ENCODE measurements at regions not wholly inside any gene's neighbourhood (a gene's known extent, or its start where the extent isn't known, plus 50 kb on each side); places are given as distances from the start of the nearest gene placed in this dataset.

DNA sequence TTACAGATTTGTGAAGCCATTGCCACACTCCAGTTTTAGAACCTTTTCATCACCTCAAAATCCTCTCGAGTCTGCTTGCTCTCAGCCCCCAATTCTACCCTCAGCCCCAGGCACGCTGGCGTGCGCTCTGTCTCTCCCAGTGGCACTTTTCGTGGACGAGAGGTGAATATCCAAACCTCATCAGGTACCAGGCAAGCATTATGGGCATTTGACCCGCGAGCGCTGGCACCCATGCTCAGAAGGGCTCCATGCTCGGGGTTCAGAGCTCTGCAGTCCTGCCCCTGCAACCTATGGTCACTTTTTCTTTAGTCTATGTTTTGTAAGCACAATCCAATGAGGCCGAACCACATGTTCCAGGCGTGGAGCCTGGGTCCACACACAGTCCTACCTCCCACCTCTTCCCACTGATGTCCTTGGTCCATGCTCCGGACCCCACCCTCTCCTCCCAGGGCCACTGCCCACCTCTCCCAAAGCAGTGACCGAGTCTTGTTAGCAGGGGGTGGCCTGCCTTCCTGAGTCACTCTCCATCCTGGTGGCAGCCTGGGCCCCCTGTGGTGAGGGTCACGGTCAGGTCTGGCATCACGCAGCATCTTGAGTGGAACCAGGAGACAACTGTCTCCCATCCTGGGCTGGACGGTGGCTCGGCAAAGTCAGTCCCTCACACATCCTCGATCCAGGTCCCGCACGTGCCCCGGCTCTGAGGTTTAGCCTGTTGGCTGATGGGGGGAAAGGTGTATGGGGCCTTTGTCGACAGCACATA, 256.9 kb downstream of the NDUFA10 start:
- ChIA-PET CTCF (no interaction called here), POLR2A (interaction anchor here (0.6 kb wide), 1 partner anchor 95 kb away, joined by 3 read pairs; no protein-coding TSS in a partner anchor)
- TF ChIP-seq CTCF (IDR thresholded peaks at IDR 0.05; ENCODE audit: insufficient read depth, low read length, missing control alignments): no peak
- no peak for DNase-seq (ENCODE audit: low read depth, low spot score)
- no peak overlapping the region for H3K4me3 ChIP-seq (ENCODE audit: low read depth, low read length)

DNA sequence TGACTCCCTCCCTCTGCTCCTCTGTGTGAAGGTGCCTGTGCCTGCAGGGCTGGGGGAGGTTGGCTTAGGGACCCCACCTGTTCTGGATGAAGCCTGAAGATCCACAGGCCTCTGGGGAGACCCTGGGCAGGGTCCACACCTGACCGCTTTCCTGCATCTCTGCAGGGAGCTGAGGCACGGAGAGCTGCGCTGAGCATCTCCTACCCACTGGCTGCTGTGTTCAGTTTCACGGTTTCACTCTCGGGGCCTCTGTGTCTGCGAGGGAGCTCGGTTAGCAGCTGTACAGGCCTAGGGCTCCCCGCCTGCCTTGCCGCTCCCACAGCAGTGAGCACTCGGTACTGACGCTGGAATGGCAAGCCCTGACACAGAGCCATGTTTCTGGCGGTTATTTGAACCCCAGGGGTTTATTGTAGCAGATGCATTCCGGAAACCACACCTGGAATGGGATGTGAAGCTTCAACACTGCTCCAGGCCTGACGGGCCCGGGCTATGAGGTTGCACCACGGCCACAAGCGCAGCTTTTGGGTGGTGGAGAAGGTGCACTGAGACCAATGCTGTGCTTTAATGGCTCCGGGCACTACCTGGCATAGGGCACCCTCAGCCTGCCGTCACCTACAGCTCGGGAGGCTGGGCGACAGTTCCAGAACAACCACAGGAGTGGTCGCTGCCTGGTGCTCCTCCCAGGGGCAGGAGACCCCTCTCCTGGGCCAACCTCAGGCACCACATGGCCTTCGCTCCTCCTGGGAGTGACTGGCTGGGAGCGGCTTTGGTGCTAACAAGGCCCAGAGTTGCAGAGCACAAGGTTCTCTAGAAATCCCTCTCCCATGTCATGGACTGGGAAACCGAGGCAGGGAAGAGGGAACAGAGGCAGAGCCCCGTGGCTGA, 257.9 kb downstream of the NDUFA10 start:
- no peak overlapping the region for H3K4me3 ChIP-seq (ENCODE audit: low read depth, low read length)
- ChIA-PET CTCF (no interaction called here), POLR2A (interaction anchor here (0.6 kb wide), 1 partner anchor 94 kb away, joined by 3 read pairs; no protein-coding TSS in a partner anchor)
- TF ChIP-seq CTCF (IDR thresholded peaks at IDR 0.05; ENCODE audit: insufficient read depth, low read length, missing control alignments): no peak
- no peak for DNase-seq (ENCODE audit: low read depth, low spot score)

DNA sequence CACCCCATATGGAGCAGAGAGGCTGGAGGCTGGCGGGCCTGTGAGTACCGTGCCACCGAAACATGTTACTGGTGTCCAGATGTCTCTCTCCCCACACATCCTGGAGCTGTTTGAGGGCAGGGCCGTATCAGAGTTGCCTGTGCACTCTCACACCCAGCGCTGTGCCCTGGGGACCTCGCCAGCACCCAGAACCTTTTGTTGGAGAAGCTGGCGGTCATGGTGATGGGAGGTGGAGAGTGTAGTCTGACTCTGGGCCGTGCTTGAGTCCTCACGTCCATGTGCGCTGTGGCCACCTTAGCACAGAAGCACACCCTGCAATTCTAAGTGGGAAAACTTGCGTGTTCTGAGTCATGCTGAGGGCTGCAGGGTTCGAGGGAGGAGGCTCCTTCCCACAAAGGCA, 259.2 kb downstream of the NDUFA10 start:
- H3K4me3 ChIP-seq (ENCODE audit: low read depth, low read length): no peak overlapping the region
- TF ChIP-seq CTCF (IDR thresholded peaks at IDR 0.05; ENCODE audit: insufficient read depth, low read length, missing control alignments): no peak
- ChIA-PET POLR2A (no interaction called here), CTCF (no interaction called here)
- no peak for DNase-seq (ENCODE audit: low read depth, low spot score)

DNA sequence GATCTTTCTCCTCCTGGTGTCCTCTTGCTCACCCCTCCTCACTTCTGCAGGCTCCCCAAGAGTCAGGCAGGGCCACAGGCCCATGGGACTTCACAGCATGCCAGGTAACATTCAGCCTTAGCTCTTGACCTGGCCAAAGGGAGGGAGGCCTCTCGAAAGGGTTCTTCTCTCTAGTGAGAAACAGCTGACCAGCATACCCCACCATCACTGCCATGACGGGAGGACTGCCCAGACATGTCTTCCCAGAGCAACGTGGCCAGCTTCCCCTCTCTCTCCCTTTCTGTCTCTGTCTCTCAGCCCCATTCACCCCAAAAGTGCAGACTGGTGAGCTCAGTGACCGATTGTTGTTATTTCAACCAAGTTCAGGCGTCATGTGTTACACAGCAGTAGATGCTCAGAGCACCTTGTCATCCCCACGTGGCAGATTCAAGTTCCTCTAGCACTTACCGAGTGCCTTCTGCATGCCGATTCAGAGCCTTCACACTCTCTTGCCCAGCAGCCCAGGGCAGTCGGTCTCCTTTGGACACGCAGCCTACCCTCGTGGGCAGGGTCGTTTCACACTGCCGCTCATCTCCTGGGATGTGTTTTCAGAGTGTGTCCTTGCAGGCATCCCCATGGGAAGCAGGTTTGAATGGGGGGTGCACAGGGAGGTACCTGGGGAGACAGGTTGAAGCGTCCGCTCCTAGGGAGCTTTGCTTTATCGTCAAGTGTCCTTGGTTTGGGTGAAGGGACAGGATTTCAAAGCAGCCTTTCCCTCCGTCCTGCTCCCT, 259.9 kb downstream of the NDUFA10 start:
- no peak for DNase-seq (ENCODE audit: low read depth, low spot score)
- CTCF ChIA-PET: no interaction called here
- H3K4me3 ChIP-seq (ENCODE audit: low read depth, low read length): no peak overlapping the region
- no peak for TF ChIP-seq CTCF (IDR thresholded peaks at IDR 0.05; ENCODE audit: insufficient read depth, low read length, missing control alignments)
- POLR2A ChIA-PET: no interaction called here

- POLR2A ChIA-PET: no interaction called here
- H3K4me3 ChIP-seq (ENCODE audit: low read depth, low read length): no peak overlapping the region
- DNase-seq (ENCODE audit: low read depth, low spot score): no peak
- CTCF ChIA-PET: no interaction called here
- no peak for TF ChIP-seq CTCF (IDR thresholded peaks at IDR 0.05; ENCODE audit: insufficient read depth, low read length, missing control alignments)
Measured at GRCh38 chr2:239763433-239764097, 261.6 kb downstream of the NDUFA10 start.
